ENCODE measurements at regions not wholly inside any gene's neighbourhood (a gene's known extent, or its start where the extent isn't known, plus 50 kb on each side); places are given as distances from the start of the nearest gene placed in this dataset.
"Not testable (repeated sequence)": the region's sequence is repeated elsewhere in the genome, so short reads cannot be mapped to it uniquely, and the experiment has no call there.

DNA sequence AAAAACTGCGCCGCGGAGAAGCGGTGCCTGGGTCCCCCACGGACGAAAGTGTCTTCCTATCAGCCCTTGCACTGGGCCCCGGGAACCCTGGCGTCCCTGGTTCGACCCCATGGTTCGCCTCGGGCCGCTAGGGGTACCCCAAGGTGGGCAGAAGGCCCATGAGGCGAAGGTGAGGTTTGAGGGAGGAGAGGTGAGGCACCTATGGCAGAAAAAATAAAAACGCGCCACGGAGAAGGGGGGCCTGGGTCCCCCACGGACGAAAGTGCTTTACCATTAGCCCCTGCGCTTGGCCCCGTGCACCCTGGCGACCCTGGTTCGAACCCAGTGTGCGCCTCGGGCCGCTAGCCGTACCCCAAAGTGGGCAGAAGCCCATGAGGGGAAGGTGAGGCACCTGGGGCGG lies 756.1 kb downstream of the SPATA31A1 start:
- TF ChIP-seq ZNF292 (tag by site-specific recombination; IDR thresholded peaks at IDR 0.05; ENCODE audit: borderline replicate concordance, low read depth); ZNF184 (tag by site-specific recombination; IDR thresholded peaks at IDR 0.05); ZNF121 (tag by site-specific recombination; IDR thresholded peaks at IDR 0.05); TCF7L2 (IDR thresholded peaks at IDR 0.05; ENCODE audit: borderline replicate concordance, low read depth, low read length); ZNF530 (tag by site-specific recombination; IDR thresholded peaks at IDR 0.05; ENCODE audit: low read depth): not testable (repeated sequence)
- TF ChIP-seq, protein P1, sequence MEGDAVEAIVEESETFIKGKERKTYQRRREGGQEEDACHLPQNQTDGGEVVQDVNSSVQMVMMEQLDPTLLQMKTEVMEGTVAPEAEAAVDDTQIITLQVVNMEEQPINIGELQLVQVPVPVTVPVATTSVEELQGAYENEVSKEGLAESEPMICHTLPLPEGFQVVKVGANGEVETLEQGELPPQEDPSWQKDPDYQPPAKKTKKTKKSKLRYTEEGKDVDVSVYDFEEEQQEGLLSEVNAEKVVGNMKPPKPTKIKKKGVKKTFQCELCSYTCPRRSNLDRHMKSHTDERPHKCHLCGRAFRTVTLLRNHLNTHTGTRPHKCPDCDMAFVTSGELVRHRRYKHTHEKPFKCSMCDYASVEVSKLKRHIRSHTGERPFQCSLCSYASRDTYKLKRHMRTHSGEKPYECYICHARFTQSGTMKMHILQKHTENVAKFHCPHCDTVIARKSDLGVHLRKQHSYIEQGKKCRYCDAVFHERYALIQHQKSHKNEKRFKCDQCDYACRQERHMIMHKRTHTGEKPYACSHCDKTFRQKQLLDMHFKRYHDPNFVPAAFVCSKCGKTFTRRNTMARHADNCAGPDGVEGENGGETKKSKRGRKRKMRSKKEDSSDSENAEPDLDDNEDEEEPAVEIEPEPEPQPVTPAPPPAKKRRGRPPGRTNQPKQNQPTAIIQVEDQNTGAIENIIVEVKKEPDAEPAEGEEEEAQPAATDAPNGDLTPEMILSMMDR (tag by site-specific recombination; IDR thresholded peaks at IDR 0.05) = not testable (repeated sequence)
- TF ChIP-seq, protein P2, sequence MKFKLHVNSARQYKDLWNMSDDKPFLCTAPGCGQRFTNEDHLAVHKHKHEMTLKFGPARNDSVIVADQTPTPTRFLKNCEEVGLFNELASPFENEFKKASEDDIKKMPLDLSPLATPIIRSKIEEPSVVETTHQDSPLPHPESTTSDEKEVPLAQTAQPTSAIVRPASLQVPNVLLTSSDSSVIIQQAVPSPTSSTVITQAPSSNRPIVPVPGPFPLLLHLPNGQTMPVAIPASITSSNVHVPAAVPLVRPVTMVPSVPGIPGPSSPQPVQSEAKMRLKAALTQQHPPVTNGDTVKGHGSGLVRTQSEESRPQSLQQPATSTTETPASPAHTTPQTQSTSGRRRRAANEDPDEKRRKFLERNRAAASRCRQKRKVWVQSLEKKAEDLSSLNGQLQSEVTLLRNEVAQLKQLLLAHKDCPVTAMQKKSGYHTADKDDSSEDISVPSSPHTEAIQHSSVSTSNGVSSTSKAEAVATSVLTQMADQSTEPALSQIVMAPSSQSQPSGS (tag by site-specific recombination; IDR thresholded peaks at IDR 0.05; ENCODE audit: low read depth) = not testable (repeated sequence)
